ENCODE measurements at regions not wholly inside any gene's neighbourhood (a gene's known extent, or its start where the extent isn't known, plus 50 kb on each side); places are given as distances from the start of the nearest gene placed in this dataset.
"Not testable (repeated sequence)": the region's sequence is repeated elsewhere in the genome, so short reads cannot be mapped to it uniquely, and the experiment has no call there.

GRCh38 chr2:81396417-81397019 lies 1092.0 kb upstream of the LRRTM1 start:
- H3K9me3 Mint-ChIP-seq = peaks cover 22% of the 10 kb centered on the region

GRCh38 chr2:81395746-81396145 lies 1091.2 kb upstream of the LRRTM1 start:
- peaks cover 26% of the 10 kb centered on the region for H3K9me3 Mint-ChIP-seq
- H3K27ac Mint-ChIP-seq (ENCODE audit: low read depth) = no peak overlapping the region
- ATAC-seq (replicated peaks; ENCODE audit: extremely low read depth, poor library complexity, severe bottlenecking) (no peak), DNase-seq (ENCODE audit: low spot score in 2 of 2) (no peak)
- H3K4me1 Mint-ChIP-seq = no peaks in the 10 kb centered on the region
- no peak overlapping the region for H3K4me3 Mint-ChIP-seq
- no peaks in the 10 kb centered on the region for H3K27me3 Mint-ChIP-seq
- H3K36me3 Mint-ChIP-seq (ENCODE audit: insufficient read depth) = no peaks in the 10 kb centered on the region

More at GRCh38 chr2:81396417-81397019, 1092.0 kb upstream of the LRRTM1 start:
- DNase-seq (ENCODE audit: low spot score in 2 of 2) = no peak
- Mint-ChIP-seq H3K4me1 (no peaks in the 10 kb centered on the region), H3K27me3 (no peaks in the 10 kb centered on the region), H3K27ac (ENCODE audit: low read depth) (no peak overlapping the region), H3K36me3 (ENCODE audit: insufficient read depth) (no peaks in the 10 kb centered on the region), H3K4me3 (no peak overlapping the region)
- no peak for ATAC-seq (replicated peaks; ENCODE audit: extremely low read depth, poor library complexity, severe bottlenecking)

GRCh38 chr2:81389203-81389602 lies 1084.7 kb upstream of the LRRTM1 start:
- ATAC-seq (replicated peaks; ENCODE audit: extremely low read depth, poor library complexity, severe bottlenecking) (no peak), DNase-seq (ENCODE audit: low spot score in 2 of 2) (no peak)
- Mint-ChIP-seq H3K9me3 (peaks cover 35% of the 10 kb centered on the region), H3K27me3 (no peaks in the 10 kb centered on the region), H3K4me3 (no peak overlapping the region), H3K27ac (ENCODE audit: low read depth) (no peak overlapping the region), H3K4me1 (no peaks in the 10 kb centered on the region), H3K36me3 (ENCODE audit: insufficient read depth) (no peaks in the 10 kb centered on the region)

GRCh38 chr2:81363800-81364199 lies 1059.2 kb upstream of the LRRTM1 start:
- Mint-ChIP-seq H3K27ac (ENCODE audit: low read depth) (no peak overlapping the region), H3K27me3 (no peaks in the 10 kb centered on the region), H3K9me3 (peaks cover 26% of the 10 kb centered on the region), H3K36me3 (ENCODE audit: insufficient read depth) (no peaks in the 10 kb centered on the region), H3K4me3 (no peak overlapping the region), H3K4me1 (no peaks in the 10 kb centered on the region)
- ATAC-seq (replicated peaks; ENCODE audit: extremely low read depth, poor library complexity, severe bottlenecking) (no peak), DNase-seq (ENCODE audit: low spot score in 2 of 2) (no peak)

- peaks cover 22% of the 10 kb centered on the region for H3K9me3 Mint-ChIP-seq
- H3K27ac Mint-ChIP-seq (ENCODE audit: low read depth); ATAC-seq (replicated peaks; ENCODE audit: extremely low read depth, poor library complexity, severe bottlenecking); H3K4me3 Mint-ChIP-seq; H3K27me3 Mint-ChIP-seq; H3K4me1 Mint-ChIP-seq; H3K36me3 Mint-ChIP-seq (ENCODE audit: insufficient read depth); DNase-seq (ENCODE audit: low spot score in 2 of 2): not testable (repeated sequence)
Observed at GRCh38 chr2:81362468-81362867, 1057.9 kb upstream of the LRRTM1 start.

GRCh38 chr2:81355436-81355835 lies 1050.9 kb upstream of the LRRTM1 start:
- no peaks in the 10 kb centered on the region for H3K27me3 Mint-ChIP-seq
- DNase-seq (ENCODE audit: low spot score in 2 of 2) (no peak), ATAC-seq (replicated peaks; ENCODE audit: extremely low read depth, poor library complexity, severe bottlenecking) (no peak)
- no peak overlapping the region for H3K27ac Mint-ChIP-seq (ENCODE audit: low read depth)
- peaks cover 23% of the 10 kb centered on the region for H3K9me3 Mint-ChIP-seq
- H3K36me3 Mint-ChIP-seq (ENCODE audit: insufficient read depth) = peaks cover 2% of the 10 kb centered on the region
- no peaks in the 10 kb centered on the region for H3K4me1 Mint-ChIP-seq
- H3K4me3 Mint-ChIP-seq = no peak overlapping the region

- H3K36me3 Mint-ChIP-seq (ENCODE audit: insufficient read depth) = peaks cover 2% of the 10 kb centered on the region
- H3K27ac Mint-ChIP-seq (ENCODE audit: low read depth) = no peak overlapping the region
- peaks cover 18% of the 10 kb centered on the region for H3K9me3 Mint-ChIP-seq
- no peak for DNase-seq (ENCODE audit: low spot score in 2 of 2)
- no peak overlapping the region for H3K4me3 Mint-ChIP-seq
- ATAC-seq (replicated peaks; ENCODE audit: extremely low read depth, poor library complexity, severe bottlenecking) = no peak
- H3K27me3 Mint-ChIP-seq = no peaks in the 10 kb centered on the region
- H3K4me1 Mint-ChIP-seq = no peaks in the 10 kb centered on the region
Observed at GRCh38 chr2:81334046-81334445, 1029.5 kb upstream of the LRRTM1 start.

GRCh38 chr2:81328968-81329367 lies 1024.4 kb upstream of the LRRTM1 start:
- ATAC-seq (replicated peaks; ENCODE audit: extremely low read depth, poor library complexity, severe bottlenecking) = no peak
- no peaks in the 10 kb centered on the region for H3K4me1 Mint-ChIP-seq
- peaks cover 2% of the 10 kb centered on the region for H3K36me3 Mint-ChIP-seq (ENCODE audit: insufficient read depth)
- no peak overlapping the region for H3K27ac Mint-ChIP-seq (ENCODE audit: low read depth)
- H3K27me3 Mint-ChIP-seq = no peaks in the 10 kb centered on the region
- no peak for DNase-seq (ENCODE audit: low spot score in 2 of 2)
- H3K4me3 Mint-ChIP-seq = no peak overlapping the region
- peaks cover 30% of the 10 kb centered on the region for H3K9me3 Mint-ChIP-seq

GRCh38 chr2:81327911-81328310 lies 1023.4 kb upstream of the LRRTM1 start:
- DNase-seq (ENCODE audit: low spot score in 2 of 2) (no peak), ATAC-seq (replicated peaks; ENCODE audit: extremely low read depth, poor library complexity, severe bottlenecking) (no peak)
- no peak overlapping the region for H3K27ac Mint-ChIP-seq (ENCODE audit: low read depth)
- peaks cover 40% of the 10 kb centered on the region for H3K9me3 Mint-ChIP-seq
- H3K4me1 Mint-ChIP-seq = no peaks in the 10 kb centered on the region
- H3K36me3 Mint-ChIP-seq (ENCODE audit: insufficient read depth) = no peaks in the 10 kb centered on the region
- H3K27me3 Mint-ChIP-seq = no peaks in the 10 kb centered on the region
- H3K4me3 Mint-ChIP-seq = no peak overlapping the region

- DNase-seq (ENCODE audit: low spot score in 2 of 2) (no peak), ATAC-seq (replicated peaks; ENCODE audit: extremely low read depth, poor library complexity, severe bottlenecking) (no peak)
- Mint-ChIP-seq H3K4me1 (no peaks in the 10 kb centered on the region), H3K4me3 (no peak overlapping the region), H3K9me3 (peaks cover 38% of the 10 kb centered on the region), H3K36me3 (ENCODE audit: insufficient read depth) (no peaks in the 10 kb centered on the region), H3K27me3 (no peaks in the 10 kb centered on the region), H3K27ac (ENCODE audit: low read depth) (no peak overlapping the region)
Observed at GRCh38 chr2:81324046-81324445, 1019.5 kb upstream of the LRRTM1 start.

- Mint-ChIP-seq H3K9me3 (peaks cover 28% of the 10 kb centered on the region), H3K27ac (ENCODE audit: low read depth) (no peak overlapping the region), H3K4me3 (no peak overlapping the region), H3K27me3 (no peaks in the 10 kb centered on the region), H3K4me1 (no peaks in the 10 kb centered on the region), H3K36me3 (ENCODE audit: insufficient read depth) (no peaks in the 10 kb centered on the region)
- DNase-seq (ENCODE audit: low spot score in 2 of 2) (no peak), ATAC-seq (replicated peaks; ENCODE audit: extremely low read depth, poor library complexity, severe bottlenecking) (no peak)
Observed at GRCh38 chr2:81304154-81304830, 999.7 kb upstream of the LRRTM1 start.

- Mint-ChIP-seq H3K4me1 (no peaks in the 10 kb centered on the region), H3K4me3 (no peak overlapping the region), H3K27me3 (no peaks in the 10 kb centered on the region), H3K36me3 (ENCODE audit: insufficient read depth) (no peaks in the 10 kb centered on the region), H3K27ac (ENCODE audit: low read depth) (no peak overlapping the region), H3K9me3 (peaks cover 26% of the 10 kb centered on the region)
- DNase-seq (ENCODE audit: low spot score in 2 of 2) (no peak), ATAC-seq (replicated peaks; ENCODE audit: extremely low read depth, poor library complexity, severe bottlenecking) (no peak)
Observed at GRCh38 chr2:81303321-81303720, 998.8 kb upstream of the LRRTM1 start.

GRCh38 chr2:81299841-81300240 lies 995.3 kb upstream of the LRRTM1 start:
- H3K27me3 Mint-ChIP-seq = no peaks in the 10 kb centered on the region
- H3K9me3 Mint-ChIP-seq = peaks cover 13% of the 10 kb centered on the region
- no peak overlapping the region for H3K27ac Mint-ChIP-seq (ENCODE audit: low read depth)
- no peaks in the 10 kb centered on the region for H3K4me1 Mint-ChIP-seq
- no peak for ATAC-seq (replicated peaks; ENCODE audit: extremely low read depth, poor library complexity, severe bottlenecking)
- DNase-seq (ENCODE audit: low spot score in 2 of 2) = no peak
- no peak overlapping the region for H3K4me3 Mint-ChIP-seq
- H3K36me3 Mint-ChIP-seq (ENCODE audit: insufficient read depth) = no peaks in the 10 kb centered on the region

All from central memory CD8-positive, alpha-beta T cell (primary cell).